ENCODE measurements at regions not wholly inside any gene's neighbourhood (a gene's known extent, or its start where the extent isn't known, plus 50 kb on each side); places are given as distances from the start of the nearest gene placed in this dataset.

GRCh38 chr12:59164226-59164625 is 243.9 kb upstream of the LRIG3 start:
- Histone ChIP-seq H3K27me3 (ENCODE audit: low read depth) (0 out of 2 replicates have a peak, but pooled peaks cover 9% of the 10 kb centered on the region), H3K9me3 (no peaks in the 10 kb centered on the region), H3K4me1 (no peaks in the 10 kb centered on the region), H3K4me3 (no peak overlapping the region), H3K36me3 (replicated peaks) (no peaks in the 10 kb centered on the region)
- no peak for DNase-seq (ENCODE audit: low spot score in 2 of 2)
- in situ Hi-C loops (cut with MboI; ENCODE audit: low sequenced_read_pairs), result loop anchor here (25.0 kb wide), 2 partner anchors 627 to 1177 kb away; no protein-coding TSS in a partner anchor

- in situ Hi-C loops (cut with MboI; ENCODE audit: low sequenced_read_pairs), result loop anchor here (10.0 to 25.0 kb wide), 3 partner anchors 621 to 1171 kb away; no protein-coding TSS in a partner anchor
- DNase-seq (ENCODE audit: low spot score in 2 of 2), result no peak
- H3K36me3 ChIP-seq (replicated peaks), result no peaks in the 10 kb centered on the region
- H3K4me1 ChIP-seq, result no peaks in the 10 kb centered on the region
- no peaks in the 10 kb centered on the region for H3K27me3 ChIP-seq (ENCODE audit: low read depth)
- H3K4me3 ChIP-seq, result no peak overlapping the region
- no peaks in the 10 kb centered on the region for H3K9me3 ChIP-seq
These were observed 238.4 kb upstream of the LRIG3 start for GRCh38 chr12:59158681-59159080.

GRCh38 chr12:59158066-59158465 is 237.8 kb upstream of the LRIG3 start:
- no peak for DNase-seq (ENCODE audit: low spot score in 2 of 2)
- Histone ChIP-seq H3K4me3 (no peak overlapping the region), H3K9me3 (no peaks in the 10 kb centered on the region), H3K27me3 (ENCODE audit: low read depth) (no peaks in the 10 kb centered on the region), H3K36me3 (replicated peaks) (no peaks in the 10 kb centered on the region), H3K4me1 (no peaks in the 10 kb centered on the region)
- in situ Hi-C loops (cut with MboI; ENCODE audit: low sequenced_read_pairs), result loop anchor here (10.0 to 25.0 kb wide), 3 partner anchors 621 to 1171 kb away; no protein-coding TSS in a partner anchor

- DNase-seq (ENCODE audit: low spot score in 2 of 2), result no peak
- H3K4me1 ChIP-seq, result no peaks in the 10 kb centered on the region
- in situ Hi-C loops (cut with MboI; ENCODE audit: low sequenced_read_pairs), result loop anchor here (10.0 to 25.0 kb wide), 3 partner anchors 618 to 1168 kb away; no protein-coding TSS in a partner anchor
- no peaks in the 10 kb centered on the region for H3K9me3 ChIP-seq
- 0 out of 2 replicates have a peak, but pooled peaks cover 2% of the 10 kb centered on the region for H3K27me3 ChIP-seq (ENCODE audit: low read depth)
- no peak overlapping the region for H3K4me3 ChIP-seq
- no peaks in the 10 kb centered on the region for H3K36me3 ChIP-seq (replicated peaks)
These were observed 235.1 kb upstream of the LRIG3 start for GRCh38 chr12:59155448-59155847.

- Histone ChIP-seq H3K4me3 (no peak overlapping the region), H3K4me1 (no peaks in the 10 kb centered on the region), H3K27me3 (ENCODE audit: low read depth) (0 out of 2 replicates have a peak, but pooled peaks cover 2% of the 10 kb centered on the region), H3K9me3 (no peaks in the 10 kb centered on the region), H3K36me3 (replicated peaks) (no peaks in the 10 kb centered on the region)
- in situ Hi-C loops (cut with MboI; ENCODE audit: low sequenced_read_pairs), result loop anchor here (10.0 to 25.0 kb wide), 3 partner anchors 614 to 1164 kb away; no protein-coding TSS in a partner anchor
- DNase-seq (ENCODE audit: low spot score in 2 of 2), result no peak
These were observed 230.9 kb upstream of the LRIG3 start for GRCh38 chr12:59151243-59151642.

- DNase-seq (ENCODE audit: low spot score in 2 of 2), result peak; percentile 31 to 85
- Histone ChIP-seq H3K27me3 (ENCODE audit: low read depth) (0 out of 2 replicates have a peak, but pooled peaks cover 2% of the 10 kb centered on the region), H3K36me3 (replicated peaks) (no peaks in the 10 kb centered on the region), H3K9me3 (no peaks in the 10 kb centered on the region), H3K4me1 (no peaks in the 10 kb centered on the region), H3K4me3 (no peak overlapping the region)
- in situ Hi-C loops (cut with MboI; ENCODE audit: low sequenced_read_pairs), result loop anchor here (10.0 to 25.0 kb wide), 3 partner anchors 613 to 1163 kb away; no protein-coding TSS in a partner anchor
These were observed 229.8 kb upstream of the LRIG3 start for GRCh38 chr12:59149995-59150642.

GRCh38 chr12:59147791-59148190 is 227.5 kb upstream of the LRIG3 start:
- Histone ChIP-seq H3K4me1 (no peaks in the 10 kb centered on the region), H3K4me3 (no peak overlapping the region), H3K9me3 (no peaks in the 10 kb centered on the region), H3K36me3 (replicated peaks) (no peaks in the 10 kb centered on the region), H3K27me3 (ENCODE audit: low read depth) (0 out of 2 replicates have a peak, but pooled peaks cover 2% of the 10 kb centered on the region)
- in situ Hi-C loops (cut with MboI; ENCODE audit: low sequenced_read_pairs), result no loop called here
- DNase-seq (ENCODE audit: low spot score in 2 of 2), result no peak

GRCh38 chr12:59142183-59142790 is 222.0 kb upstream of the LRIG3 start:
- Histone ChIP-seq H3K9me3 (no peaks in the 10 kb centered on the region), H3K4me1 (no peaks in the 10 kb centered on the region), H3K27me3 (ENCODE audit: low read depth) (no peaks in the 10 kb centered on the region), H3K4me3 (no peak overlapping the region), H3K36me3 (replicated peaks) (no peaks in the 10 kb centered on the region)
- DNase-seq (ENCODE audit: low spot score in 2 of 2), result no peak
- in situ Hi-C loops (cut with MboI; ENCODE audit: low sequenced_read_pairs), result no loop called here

- DNase-seq (ENCODE audit: low spot score in 2 of 2), result no peak
- Histone ChIP-seq H3K27me3 (ENCODE audit: low read depth) (no peaks in the 10 kb centered on the region; the same call in 1 of the 2 replicates), H3K4me1 (no peaks in the 10 kb centered on the region), H3K9me3 (no peaks in the 10 kb centered on the region), H3K4me3 (no peak overlapping the region), H3K36me3 (replicated peaks) (no peaks in the 10 kb centered on the region)
- in situ Hi-C loops (cut with MboI; ENCODE audit: low sequenced_read_pairs), result no loop called here
These were observed 214.4 kb upstream of the LRIG3 start for GRCh38 chr12:59134750-59135149.

- Histone ChIP-seq H3K9me3 (no peaks in the 10 kb centered on the region), H3K4me1 (no peaks in the 10 kb centered on the region), H3K4me3 (no peak overlapping the region), H3K27me3 (ENCODE audit: low read depth) (no peaks in the 10 kb centered on the region; the same call in 1 of the 2 replicates), H3K36me3 (replicated peaks) (no peaks in the 10 kb centered on the region)
- in situ Hi-C loops (cut with MboI; ENCODE audit: low sequenced_read_pairs), result no loop called here
- DNase-seq (ENCODE audit: low spot score in 2 of 2), result no peak
These were observed 211.2 kb upstream of the LRIG3 start for GRCh38 chr12:59131462-59131861.

- H3K4me1 ChIP-seq, result no peaks in the 10 kb centered on the region
- H3K36me3 ChIP-seq (replicated peaks), result no peaks in the 10 kb centered on the region
- in situ Hi-C loops (cut with MboI; ENCODE audit: low sequenced_read_pairs), result no loop called here
- no peak for DNase-seq (ENCODE audit: low spot score in 2 of 2)
- H3K4me3 ChIP-seq, result no peak overlapping the region
- no peaks in the 10 kb centered on the region for H3K27me3 ChIP-seq (ENCODE audit: low read depth)
- H3K9me3 ChIP-seq, result no peaks in the 10 kb centered on the region
These were observed 202.5 kb upstream of the LRIG3 start for GRCh38 chr12:59122784-59123183.

- H3K4me3 ChIP-seq, result no peak overlapping the region
- in situ Hi-C loops (cut with MboI; ENCODE audit: low sequenced_read_pairs), result no loop called here
- no peak for DNase-seq (ENCODE audit: low spot score in 2 of 2)
- H3K27me3 ChIP-seq (ENCODE audit: low read depth), result no peaks in the 10 kb centered on the region
- no peaks in the 10 kb centered on the region for H3K9me3 ChIP-seq
- no peaks in the 10 kb centered on the region for H3K4me1 ChIP-seq
- H3K36me3 ChIP-seq (replicated peaks), result no peaks in the 10 kb centered on the region
These were observed 201.1 kb upstream of the LRIG3 start for GRCh38 chr12:59121451-59121850.

- Histone ChIP-seq H3K4me3 (no peak overlapping the region), H3K36me3 (replicated peaks) (no peaks in the 10 kb centered on the region), H3K9me3 (no peaks in the 10 kb centered on the region), H3K4me1 (no peaks in the 10 kb centered on the region), H3K27me3 (ENCODE audit: low read depth) (no peaks in the 10 kb centered on the region)
- no peak for DNase-seq (ENCODE audit: low spot score in 2 of 2)
- in situ Hi-C loops (cut with MboI; ENCODE audit: low sequenced_read_pairs), result no loop called here
These were observed 199.4 kb upstream of the LRIG3 start for GRCh38 chr12:59119676-59120075.

GRCh38 chr12:59118356-59118755 is 198.1 kb upstream of the LRIG3 start:
- in situ Hi-C loops (cut with MboI; ENCODE audit: low sequenced_read_pairs), result no loop called here
- no peak for DNase-seq (ENCODE audit: low spot score in 2 of 2)
- no peak overlapping the region for H3K4me3 ChIP-seq
- H3K4me1 ChIP-seq, result no peaks in the 10 kb centered on the region
- no peaks in the 10 kb centered on the region for H3K27me3 ChIP-seq (ENCODE audit: low read depth)
- H3K36me3 ChIP-seq (replicated peaks), result no peaks in the 10 kb centered on the region
- no peaks in the 10 kb centered on the region for H3K9me3 ChIP-seq
